Glutamatergic neuron (in vitro differentiated cells): ENCODE measurements at regions not wholly inside any gene's neighbourhood (a gene's known extent, or its start where the extent isn't known, plus 50 kb on each side); places are given as distances from the start of the nearest gene placed in this dataset.

Experiments
- DNase-seq: peaks from one replicate; pipeline ENCODE4 v3.0.0; 2022
- H3K27ac Mint-ChIP-seq: one replicate; pipeline ENCODE4 v1.8.0; 2020; ENCODE audit warnings: mild to moderate bottlenecking, mixed read lengths, inconsistent platforms; ENCODE audit not compliant: unreplicated experiment
- H3K27me3 Mint-ChIP-seq: one replicate; pipeline ENCODE4 v1.8.0; 2020; ENCODE audit warnings: mild to moderate bottlenecking, moderate library complexity, mixed read lengths, inconsistent platforms; ENCODE audit not compliant: unreplicated experiment
- H3K36me3 Mint-ChIP-seq: one replicate; pipeline ENCODE4 v1.8.0; 2020; ENCODE audit warnings: mild to moderate bottlenecking, mixed read lengths, inconsistent platforms; ENCODE audit not compliant: unreplicated experiment
- H3K4me1 Mint-ChIP-seq: one replicate; pipeline ENCODE4 v1.8.0; 2020; ENCODE audit warnings: mild to moderate bottlenecking, low read depth, mixed read lengths, inconsistent platforms; ENCODE audit not compliant: unreplicated experiment
- H3K4me3 Mint-ChIP-seq: one replicate; pipeline ENCODE4 v1.8.0; 2020; ENCODE audit warnings: mild to moderate bottlenecking, mixed read lengths, inconsistent platforms; ENCODE audit not compliant: unreplicated experiment
- H3K9me3 Mint-ChIP-seq: one replicate; pipeline ENCODE4 v1.8.0; 2020; ENCODE audit warnings: mild to moderate bottlenecking, moderate library complexity, mixed read lengths, inconsistent platforms; ENCODE audit not compliant: unreplicated experiment
- TF ChIP-seq, protein P1 (sequence below): fragments of 200-600 bp; sonication (generic); IDR thresholded peaks from one replicate; pipeline ENCODE4 v1.5.0; 2021; ENCODE audit not compliant: partially characterized antibody, unreplicated experiment

DNA sequence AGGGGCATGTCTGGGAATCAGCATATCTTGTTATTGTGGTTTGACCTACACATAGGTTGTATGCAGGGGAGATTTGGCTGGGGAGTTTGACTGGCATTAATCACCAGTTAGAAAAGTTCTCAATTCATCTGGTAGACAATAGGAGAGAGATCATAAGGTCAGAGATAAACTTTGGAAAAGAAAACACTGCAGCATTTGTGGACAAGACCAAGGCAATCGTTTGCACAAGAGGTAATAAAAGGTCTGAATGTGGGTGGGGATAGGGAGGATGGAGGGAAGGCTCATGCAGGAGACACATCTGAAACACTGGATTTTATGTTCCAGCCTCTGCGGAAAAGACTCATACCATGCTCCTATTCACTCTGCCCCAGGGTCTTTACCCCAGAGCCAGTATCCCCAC lies 136.9 kb downstream of the MAIP1 start:
- Mint-ChIP-seq H3K4me3 (peak overlapping the region; percentile 58), H3K9me3 (peaks cover 7% of the 10 kb centered on the region), H3K4me1 (peaks cover 59% of the 10 kb centered on the region), H3K27ac (peak overlapping the region; percentile 65), H3K36me3 (no peaks in the 10 kb centered on the region), H3K27me3 (no peaks in the 10 kb centered on the region)
- TF ChIP-seq, protein P1, sequence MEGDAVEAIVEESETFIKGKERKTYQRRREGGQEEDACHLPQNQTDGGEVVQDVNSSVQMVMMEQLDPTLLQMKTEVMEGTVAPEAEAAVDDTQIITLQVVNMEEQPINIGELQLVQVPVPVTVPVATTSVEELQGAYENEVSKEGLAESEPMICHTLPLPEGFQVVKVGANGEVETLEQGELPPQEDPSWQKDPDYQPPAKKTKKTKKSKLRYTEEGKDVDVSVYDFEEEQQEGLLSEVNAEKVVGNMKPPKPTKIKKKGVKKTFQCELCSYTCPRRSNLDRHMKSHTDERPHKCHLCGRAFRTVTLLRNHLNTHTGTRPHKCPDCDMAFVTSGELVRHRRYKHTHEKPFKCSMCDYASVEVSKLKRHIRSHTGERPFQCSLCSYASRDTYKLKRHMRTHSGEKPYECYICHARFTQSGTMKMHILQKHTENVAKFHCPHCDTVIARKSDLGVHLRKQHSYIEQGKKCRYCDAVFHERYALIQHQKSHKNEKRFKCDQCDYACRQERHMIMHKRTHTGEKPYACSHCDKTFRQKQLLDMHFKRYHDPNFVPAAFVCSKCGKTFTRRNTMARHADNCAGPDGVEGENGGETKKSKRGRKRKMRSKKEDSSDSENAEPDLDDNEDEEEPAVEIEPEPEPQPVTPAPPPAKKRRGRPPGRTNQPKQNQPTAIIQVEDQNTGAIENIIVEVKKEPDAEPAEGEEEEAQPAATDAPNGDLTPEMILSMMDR, result no peak
- no peak for DNase-seq

DNA sequence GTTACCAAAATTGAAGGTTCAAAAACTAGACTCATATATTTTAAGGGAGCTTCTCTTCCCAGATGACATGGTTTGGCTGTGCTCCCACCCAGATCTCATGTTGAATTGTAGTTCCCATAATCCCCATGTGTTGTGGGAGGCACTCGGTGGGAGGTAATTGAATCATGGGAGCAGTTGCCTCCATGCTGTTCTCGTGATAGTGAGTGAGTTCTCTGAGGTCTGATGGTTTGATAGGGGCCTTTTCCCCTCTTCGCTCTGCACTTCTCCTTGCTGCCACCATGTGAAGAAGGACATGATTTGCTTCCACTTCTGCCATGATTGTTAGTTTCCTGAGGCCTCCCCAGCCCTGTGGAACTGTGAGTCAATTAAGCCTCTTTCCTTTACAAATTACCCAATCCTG lies 140.1 kb downstream of the MAIP1 start:
- H3K27ac Mint-ChIP-seq, result peak overlapping the region; percentile 74
- peaks cover 6% of the 10 kb centered on the region for H3K9me3 Mint-ChIP-seq
- H3K4me1 Mint-ChIP-seq, result peaks cover 30% of the 10 kb centered on the region
- DNase-seq, result no peak
- TF ChIP-seq, protein P1, result no peak
- H3K4me3 Mint-ChIP-seq, result peak overlapping the region; percentile 53
- H3K36me3 Mint-ChIP-seq, result no peaks in the 10 kb centered on the region
- no peaks in the 10 kb centered on the region for H3K27me3 Mint-ChIP-seq

DNA sequence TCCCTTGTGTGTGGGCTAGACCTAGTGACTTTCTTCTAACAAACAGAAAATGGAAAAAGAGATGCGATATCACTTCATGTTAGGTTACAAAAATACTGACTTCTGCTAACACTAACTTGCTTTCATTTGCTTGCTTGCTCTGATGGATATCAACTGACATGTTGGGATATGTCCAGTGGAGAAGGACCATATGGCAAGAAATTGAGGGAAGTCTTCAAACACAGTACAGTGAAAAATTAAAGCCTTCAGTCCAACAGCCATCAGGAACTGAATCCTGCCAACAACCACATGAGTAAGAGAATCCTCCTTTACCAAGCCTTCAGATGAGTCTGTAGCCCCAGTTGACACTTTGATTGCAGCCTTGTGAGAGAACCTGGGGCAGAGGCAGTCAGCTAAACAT lies 143.9 kb downstream of the MAIP1 start:
- Mint-ChIP-seq H3K9me3 (peaks cover 6% of the 10 kb centered on the region), H3K27me3 (peaks cover 2% of the 10 kb centered on the region), H3K4me1 (peaks cover 13% of the 10 kb centered on the region), H3K36me3 (no peaks in the 10 kb centered on the region), H3K4me3 (no peak overlapping the region), H3K27ac (no peak overlapping the region)
- TF ChIP-seq, protein P1, result no peak
- DNase-seq, result no peak

DNA sequence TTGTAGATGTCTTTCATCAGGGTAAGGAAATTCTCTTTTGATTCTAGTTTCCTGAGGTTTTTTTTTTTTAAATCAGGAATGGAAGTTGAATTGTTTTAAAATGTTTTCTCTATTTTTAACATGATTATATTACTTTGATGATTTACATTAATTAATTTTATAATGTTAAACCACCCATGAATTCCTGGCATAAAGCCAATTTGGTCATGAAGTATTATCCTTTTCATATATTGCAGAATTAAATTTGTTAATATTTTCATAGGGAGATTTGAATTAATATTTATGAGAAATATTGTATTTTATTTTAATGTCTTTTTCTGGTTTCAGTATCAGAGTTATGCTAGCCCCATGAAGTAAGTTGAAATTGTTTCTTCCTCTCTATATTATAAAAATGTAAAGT lies 144.6 kb downstream of the MAIP1 start:
- no peak overlapping the region for H3K4me3 Mint-ChIP-seq
- H3K9me3 Mint-ChIP-seq, result peaks cover 6% of the 10 kb centered on the region
- H3K36me3 Mint-ChIP-seq, result no peaks in the 10 kb centered on the region
- H3K27me3 Mint-ChIP-seq, result peaks cover 2% of the 10 kb centered on the region
- H3K4me1 Mint-ChIP-seq, result peaks cover 12% of the 10 kb centered on the region
- TF ChIP-seq, protein P1, result no peak
- no peak for DNase-seq
- no peak overlapping the region for H3K27ac Mint-ChIP-seq

DNA sequence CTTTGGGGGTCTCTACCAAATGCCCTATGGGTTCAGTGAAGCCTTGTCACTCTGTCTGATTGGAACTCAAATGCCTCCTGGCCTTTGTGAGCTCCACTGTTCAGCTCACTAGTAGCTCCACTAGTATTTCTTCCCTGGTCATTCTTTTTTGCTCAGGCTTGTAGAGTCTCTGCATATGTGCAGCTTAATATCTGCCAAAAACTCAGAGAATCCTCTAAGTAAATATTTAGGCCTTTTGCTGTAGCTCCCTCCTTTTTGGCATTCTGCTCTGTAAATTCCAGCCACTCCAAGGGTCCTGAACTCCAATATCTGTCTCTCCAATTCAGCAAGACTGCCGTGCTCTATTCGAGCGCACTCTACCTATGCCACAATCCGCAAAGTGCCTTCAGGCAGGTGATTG lies 146.5 kb downstream of the MAIP1 start:
- Mint-ChIP-seq H3K9me3 (peaks cover 3% of the 10 kb centered on the region), H3K4me3 (no peak overlapping the region), H3K27me3 (peaks cover 2% of the 10 kb centered on the region), H3K4me1 (peaks cover 3% of the 10 kb centered on the region), H3K36me3 (no peaks in the 10 kb centered on the region), H3K27ac (no peak overlapping the region)
- TF ChIP-seq, protein P1, result no peak
- no peak for DNase-seq
